ENCODE measurements at regions not wholly inside any gene's neighbourhood (a gene's known extent, or its start where the extent isn't known, plus 50 kb on each side); places are given as distances from the start of the nearest gene placed in this dataset.

DNA sequence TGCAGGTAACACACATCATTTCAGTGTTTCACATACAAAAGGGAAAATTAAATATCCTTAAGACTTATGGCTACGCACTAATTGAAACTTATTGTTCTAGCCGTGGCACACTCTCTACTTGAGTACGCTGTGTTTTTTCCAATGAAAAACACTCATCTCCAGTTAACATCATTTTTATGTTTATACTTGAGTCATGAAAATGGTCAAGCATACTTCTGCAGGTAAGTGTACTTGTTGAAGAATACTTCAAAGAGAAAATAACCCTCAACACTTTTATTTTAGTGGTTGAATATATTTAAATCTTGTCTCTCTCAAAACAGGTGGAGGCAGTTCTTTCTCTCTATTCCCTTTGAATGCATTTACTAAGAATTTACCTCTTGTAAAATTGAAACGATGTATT, 538.7 kb upstream of the PCDH7 start:
- Histone ChIP-seq H4K5ac (ENCODE audit: insufficient read length, low read depth, low read length) (no peak overlapping the region), H3K4me3 (ENCODE audit: extremely low read depth in 1 of 4, insufficient read depth in 2 of 4, low read depth in 3 of 4, low read length in 4 of 4) (no peak overlapping the region), H3K4me1 (replicated peaks in 1 of 4; ENCODE audit: control insufficient read depth in 3 of 4, insufficient read depth in 4 of 4, low read length in 3 of 4) (no peaks in the 10 kb centered on the region), H3K27ac (ENCODE audit: low read depth, low read length) (no peak overlapping the region), H4K20me1 (replicated peaks in 1 of 2; ENCODE audit: control insufficient read depth in 1 of 2, insufficient read depth in 2 of 2, low read length in 2 of 2) (no peaks in the 10 kb centered on the region), H4K8ac (ENCODE audit: extremely low read depth, insufficient read depth, low read length) (no peak overlapping the region), H3K18ac (ENCODE audit: extremely low read depth, low read length) (no peak overlapping the region), H3K14ac (ENCODE audit: insufficient read length) (no peak overlapping the region), H2BK15ac (ENCODE audit: low read length) (no peak overlapping the region), H2BK120ac (replicated peaks; ENCODE audit: low read depth, low read length) (no peak overlapping the region), H2BK12ac (ENCODE audit: low read depth, low read length) (no peak overlapping the region), H3K4ac (replicated peaks; ENCODE audit: insufficient read length, low read depth, low read length) (no peak overlapping the region), H3K9me3 (ENCODE audit: insufficient read depth in 2 of 2, low read depth in 1 of 2, low read length in 1 of 2) (no peaks in the 10 kb centered on the region), H4K91ac (replicated peaks; ENCODE audit: insufficient read length, low read length) (no peak overlapping the region), H2BK5ac (ENCODE audit: low read depth, low read length) (no peak overlapping the region), H3K56ac (replicated peaks; ENCODE audit: insufficient read length, low read depth, low read length) (no peak overlapping the region), H2AK5ac (ENCODE audit: low read depth, low read length) (no peak overlapping the region), H2AFZ (ENCODE audit: low read length) (no peak overlapping the region), H3K23me2 (ENCODE audit: low read depth, low read length) (no peaks in the 10 kb centered on the region; the same call in 1 of the 2 replicates), H3K23ac (ENCODE audit: insufficient read length) (no peak overlapping the region), H3K36me3 (ENCODE audit: control insufficient read depth in 2 of 4, insufficient read depth in 4 of 4, low read length in 3 of 4) (no peaks in the 10 kb centered on the region), H3K9ac (replicated peaks in 1 of 4; ENCODE audit: extremely low read depth in 1 of 4, low read depth in 3 of 4, low read length in 3 of 4) (no peak overlapping the region), H3K79me2 (ENCODE audit: control insufficient read depth in 1 of 2, insufficient read depth in 2 of 2, low read length in 2 of 2) (no peaks in the 10 kb centered on the region), H3K27me3 (replicated peaks in 1 of 4; ENCODE audit: control insufficient read depth in 3 of 4, extremely low read depth in 1 of 4, insufficient read depth in 3 of 4, low read length in 3 of 4) (no peaks in the 10 kb centered on the region), H2BK20ac (ENCODE audit: low read length) (no peak overlapping the region), H3K4me2 (ENCODE audit: insufficient read depth in 1 of 2, low read depth in 2 of 2, low read length in 2 of 2) (no peak overlapping the region), H3K79me1 (ENCODE audit: low read depth, low read length) (no peaks in the 10 kb centered on the region)
- DNase-seq (ENCODE audit: low read depth in 1 of 2, low spot score in 2 of 2), result no peak
- 91% methylated on average over 4 of the region's 4 CpGs; no CpG with 5 or more reads in 1 of the 2 experiments for WGBS, 2 experiments (ENCODE audit: extremely low coverage in 1 of 2, insufficient coverage in 1 of 2, insufficient read length in 1 of 2, insufficient replicate concordance in 2 of 2, low coverage in 1 of 2, low lambda C conversion rate in 2 of 2, missing lambda C conversion rate in 1 of 2)
- ChIA-PET CTCF (ENCODE audit: partially characterized antibody) (no interaction called here), POLR2A (ENCODE audit: partially characterized antibody) (no interaction called here)
- no peak for FAIRE-seq
- TF ChIP-seq, protein P1, sequence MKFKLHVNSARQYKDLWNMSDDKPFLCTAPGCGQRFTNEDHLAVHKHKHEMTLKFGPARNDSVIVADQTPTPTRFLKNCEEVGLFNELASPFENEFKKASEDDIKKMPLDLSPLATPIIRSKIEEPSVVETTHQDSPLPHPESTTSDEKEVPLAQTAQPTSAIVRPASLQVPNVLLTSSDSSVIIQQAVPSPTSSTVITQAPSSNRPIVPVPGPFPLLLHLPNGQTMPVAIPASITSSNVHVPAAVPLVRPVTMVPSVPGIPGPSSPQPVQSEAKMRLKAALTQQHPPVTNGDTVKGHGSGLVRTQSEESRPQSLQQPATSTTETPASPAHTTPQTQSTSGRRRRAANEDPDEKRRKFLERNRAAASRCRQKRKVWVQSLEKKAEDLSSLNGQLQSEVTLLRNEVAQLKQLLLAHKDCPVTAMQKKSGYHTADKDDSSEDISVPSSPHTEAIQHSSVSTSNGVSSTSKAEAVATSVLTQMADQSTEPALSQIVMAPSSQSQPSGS (IDR thresholded peaks at IDR 0.05; ENCODE audit: low read length), result no peak
- TF ChIP-seq CREB1 (IDR thresholded peaks at IDR 0.05) (no peak), RBBP5 (IDR thresholded peaks at IDR 0.05; ENCODE audit: borderline replicate concordance, low read depth, low read length) (no peak), EGR1 (IDR thresholded peaks at IDR 0.05; ENCODE audit: borderline replicate concordance, low read depth, low read length) (no peak), RAD21 (IDR thresholded peaks at IDR 0.05 in 1 of 2, conservative IDR thresholded peaks at IDR 0.05 in 1 of 2; ENCODE audit: low read depth in 2 of 2, low read length in 2 of 2) (no peak), SP1 (IDR thresholded peaks at IDR 0.05; ENCODE audit: low read depth, low read length) (no peak), CTBP2 (IDR thresholded peaks at IDR 0.05; ENCODE audit: borderline replicate concordance, insufficient read depth, insufficient read length, low read length) (no peak), KDM1A (IDR thresholded peaks at IDR 0.05; ENCODE audit: borderline replicate concordance, low read length) (no peak), FOSL1 (IDR thresholded peaks at IDR 0.05; ENCODE audit: insufficient read depth, low read depth, low read length) (no peak), RFX5 (IDR thresholded peaks at IDR 0.05; ENCODE audit: borderline replicate concordance, low read depth, low read length) (no peak), EZH2 (IDR thresholded peaks at IDR 0.05; ENCODE audit: low read depth, low read length, severe bottlenecking) (no peak), ZNF274 (IDR thresholded peaks at IDR 0.05; ENCODE audit: borderline replicate concordance, extremely low read depth, low read length) (no peak), KDM5A (IDR thresholded peaks at IDR 0.05; ENCODE audit: low read length) (no peak), TCF12 (IDR thresholded peaks at IDR 0.05; ENCODE audit: low read depth, low read length) (no peak)
